Liver (tissue), 8 donors: ENCODE measurements at regions not wholly inside any gene's neighbourhood (a gene's known extent, or its start where the extent isn't known, plus 50 kb on each side); places are given as distances from the start of the nearest gene placed in this dataset.

Experiments
- DNase-seq: peaks from one replicate; pipeline ENCODE4 v3.0.0-alpha.2; 2017; ENCODE audit warnings: low spot score
- H3K27ac ChIP-seq, 2 donors: one replicate each; pipeline ENCODE4 v1.7.0; 2013; ENCODE audit warnings: inconsistent platforms in 2 of 2, low read length in 2 of 2, control low read depth in 1 of 2, low read depth in 1 of 2, mild to moderate bottlenecking in 1 of 2
- H3K27me3 ChIP-seq, 4 donors: one replicate each; pipeline versions ENCODE4 v1.6.1 to v1.7.0; 2013; ENCODE audit warnings: low read length in 3 of 4, inconsistent platforms in 1 of 4, mild to moderate bottlenecking in 1 of 4, moderate library complexity in 1 of 4; ENCODE audit not compliant: control insufficient read depth in 4 of 4, insufficient read depth in 4 of 4
- H3K36me3 ChIP-seq, 4 donors: one replicate each; pipeline versions ENCODE4 v1.6.1 to v1.7.0; 2013; ENCODE audit warnings: low read length in 3 of 4, mild to moderate bottlenecking in 3 of 4, low read depth in 1 of 4, moderate library complexity in 1 of 4; ENCODE audit not compliant: control insufficient read depth in 4 of 4, insufficient read depth in 3 of 4
- H3K4me1 ChIP-seq, 4 donors: one replicate each; pipeline versions ENCODE4 v1.6.1 to v1.7.0; 2013; ENCODE audit warnings: low read length in 3 of 4, mild to moderate bottlenecking in 3 of 4, moderate library complexity in 1 of 4; ENCODE audit not compliant: control insufficient read depth in 4 of 4, insufficient read depth in 4 of 4
- H3K4me3 ChIP-seq, 3 donors: one replicate each; pipeline versions ENCODE4 v1.6.1 to v1.7.0; 2013; ENCODE audit warnings: low read length in 3 of 3, control low read depth in 1 of 3, low read depth in 1 of 3, mild to moderate bottlenecking in 1 of 3
- H3K9ac ChIP-seq, 2 donors: one replicate each; pipeline ENCODE4 v1.7.0; 2013; ENCODE audit warnings: low read length in 2 of 2, mild to moderate bottlenecking in 2 of 2, moderate library complexity in 2 of 2, control low read depth in 1 of 2, low read depth in 1 of 2
- H3K9me3 ChIP-seq, 4 donors: one replicate each; pipeline versions ENCODE4 v1.6.1 to v1.7.0; 2013; ENCODE audit warnings: low read length in 3 of 4; ENCODE audit not compliant: control insufficient read depth in 4 of 4
- EGR1 ChIP-seq, 2 donors: IDR thresholded peaks; 2 replicates each; pipeline ENCODE4 v1.6.1; 2016 to 2018; ENCODE audit warnings: antibody characterized with exemption in 2 of 2, low read depth in 2 of 2
- FOXA1 ChIP-seq: IDR thresholded peaks from 2 replicates; pipeline ENCODE4 v1.6.1; 2016; ENCODE audit warnings: antibody characterized with exemption
- FOXA2 ChIP-seq: IDR thresholded peaks from 2 replicates; pipeline ENCODE4 v1.6.1; 2016; ENCODE audit warnings: antibody characterized with exemption
- GABPA ChIP-seq, 2 donors: IDR thresholded peaks in 1 of 2; conservative IDR thresholded peaks in 1 of 2; 2 replicates each; pipeline ENCODE4 v1.6.1; 2016; ENCODE audit warnings: antibody characterized with exemption in 2 of 2, mild to moderate bottlenecking in 1 of 2, moderate library complexity in 1 of 2
- HNF4A ChIP-seq, 2 donors: conservative IDR thresholded peaks; 2 replicates each; pipeline ENCODE4 v1.6.1; 2016; ENCODE audit warnings: antibody characterized with exemption in 2 of 2, mild to moderate bottlenecking in 2 of 2
- HNF4G ChIP-seq: IDR thresholded peaks from 2 replicates; pipeline ENCODE4 v1.6.1; 2016; ENCODE audit warnings: antibody characterized with exemption
- JUND ChIP-seq, 2 donors: IDR thresholded peaks; 2 replicates each; pipeline ENCODE4 v1.6.1; 2016; ENCODE audit warnings: antibody characterized with exemption in 2 of 2
- NR2F2 ChIP-seq: IDR thresholded peaks from 2 replicates; pipeline ENCODE4 v1.6.1; 2016; ENCODE audit warnings: antibody characterized with exemption
- RAD21 ChIP-seq, 2 donors: IDR thresholded peaks; 2 replicates each; pipeline ENCODE4 v1.6.1; 2016; ENCODE audit warnings: antibody characterized with exemption in 2 of 2, mild to moderate bottlenecking in 2 of 2
- RXRA ChIP-seq, 2 donors: IDR thresholded peaks; 2 replicates each; pipeline ENCODE4 v1.6.1; 2017 to 2018; ENCODE audit warnings: antibody characterized with exemption in 2 of 2, mild to moderate bottlenecking in 1 of 2
- SP1 ChIP-seq: IDR thresholded peaks from 2 replicates; pipeline ENCODE4 v1.6.1; 2018; ENCODE audit warnings: antibody characterized with exemption, mild to moderate bottlenecking
- TAF1 ChIP-seq: conservative IDR thresholded peaks from 2 replicates; pipeline ENCODE4 v1.6.1; 2016; ENCODE audit warnings: antibody characterized with exemption, mild to moderate bottlenecking
- YY1 ChIP-seq: IDR thresholded peaks from 2 replicates; pipeline ENCODE4 v1.6.1; 2016; ENCODE audit warnings: antibody characterized with exemption, mild to moderate bottlenecking
- WGBS: extraction: QIAGEN DNeasy Blood & Tissue Kit; methylation state at CpG from one replicate; pipeline ENCODE4 v1.1.7; 2013; 5-methylcytosine and 5-hydroxymethylcytosine counted together
- TF ChIP-seq, protein P1 (sequence below): IDR thresholded peaks from 2 replicates; pipeline ENCODE4 v1.6.1; 2016; ENCODE audit warnings: antibody characterized with exemption, mild to moderate bottlenecking
- TF ChIP-seq, protein P2 (sequence below): IDR thresholded peaks from 2 replicates; pipeline ENCODE4 v1.6.1; 2016; ENCODE audit warnings: antibody characterized with exemption
- TF ChIP-seq, protein P3 (sequence below): IDR thresholded peaks from 2 replicates; pipeline ENCODE4 v1.6.1; 2016; ENCODE audit warnings: antibody characterized with exemption
- TF ChIP-seq, protein P4 (sequence below): IDR thresholded peaks from 2 replicates; pipeline ENCODE4 v1.6.1; 2016; ENCODE audit warnings: antibody characterized with exemption
- TF ChIP-seq, protein P5 (sequence below): fragments of 150-350 bp; IDR thresholded peaks from 2 replicates; pipeline ENCODE4 v1.5.1; 2017; ENCODE audit warnings: improper control_type of control experiment, low read depth, low read length; ENCODE audit not compliant: missing input control
- donor health status: healthy.
- donor health status: healthy.
- donor health status: healthy.
- donor health status: healthy.
- donor health status: healthy.

DNA sequence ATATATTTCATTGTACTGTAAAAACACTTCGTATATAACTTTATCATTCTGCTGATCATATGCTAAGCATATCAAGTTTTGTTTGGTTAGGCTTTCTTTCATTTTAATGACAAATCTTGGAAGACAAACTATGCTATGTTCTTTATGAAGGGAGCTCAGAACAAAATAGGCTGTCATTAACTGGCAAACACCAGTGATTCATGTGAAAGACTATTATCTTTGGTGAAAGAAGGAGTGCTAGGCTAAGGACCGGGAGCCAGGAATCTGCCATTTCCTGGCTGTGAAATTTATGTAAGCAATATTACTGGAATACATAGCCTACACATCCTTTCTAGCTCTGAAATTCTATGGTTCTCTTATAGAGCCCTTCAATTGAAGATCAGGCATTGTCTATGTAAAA, 136.2 kb upstream of the CCN2 start:
- H3K27ac ChIP-seq = no peak overlapping the region
- H3K27me3 ChIP-seq = no peaks in the 10 kb centered on the region
- WGBS = 86% methylated on average over 2 of the region's 2 CpGs
- no peak for TF ChIP-seq HNF4G
- TF ChIP-seq SP1 = no peak
- TF ChIP-seq, protein P1, sequence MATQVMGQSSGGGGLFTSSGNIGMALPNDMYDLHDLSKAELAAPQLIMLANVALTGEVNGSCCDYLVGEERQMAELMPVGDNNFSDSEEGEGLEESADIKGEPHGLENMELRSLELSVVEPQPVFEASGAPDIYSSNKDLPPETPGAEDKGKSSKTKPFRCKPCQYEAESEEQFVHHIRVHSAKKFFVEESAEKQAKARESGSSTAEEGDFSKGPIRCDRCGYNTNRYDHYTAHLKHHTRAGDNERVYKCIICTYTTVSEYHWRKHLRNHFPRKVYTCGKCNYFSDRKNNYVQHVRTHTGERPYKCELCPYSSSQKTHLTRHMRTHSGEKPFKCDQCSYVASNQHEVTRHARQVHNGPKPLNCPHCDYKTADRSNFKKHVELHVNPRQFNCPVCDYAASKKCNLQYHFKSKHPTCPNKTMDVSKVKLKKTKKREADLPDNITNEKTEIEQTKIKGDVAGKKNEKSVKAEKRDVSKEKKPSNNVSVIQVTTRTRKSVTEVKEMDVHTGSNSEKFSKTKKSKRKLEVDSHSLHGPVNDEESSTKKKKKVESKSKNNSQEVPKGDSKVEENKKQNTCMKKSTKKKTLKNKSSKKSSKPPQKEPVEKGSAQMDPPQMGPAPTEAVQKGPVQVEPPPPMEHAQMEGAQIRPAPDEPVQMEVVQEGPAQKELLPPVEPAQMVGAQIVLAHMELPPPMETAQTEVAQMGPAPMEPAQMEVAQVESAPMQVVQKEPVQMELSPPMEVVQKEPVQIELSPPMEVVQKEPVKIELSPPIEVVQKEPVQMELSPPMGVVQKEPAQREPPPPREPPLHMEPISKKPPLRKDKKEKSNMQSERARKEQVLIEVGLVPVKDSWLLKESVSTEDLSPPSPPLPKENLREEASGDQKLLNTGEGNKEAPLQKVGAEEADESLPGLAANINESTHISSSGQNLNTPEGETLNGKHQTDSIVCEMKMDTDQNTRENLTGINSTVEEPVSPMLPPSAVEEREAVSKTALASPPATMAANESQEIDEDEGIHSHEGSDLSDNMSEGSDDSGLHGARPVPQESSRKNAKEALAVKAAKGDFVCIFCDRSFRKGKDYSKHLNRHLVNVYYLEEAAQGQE = no peak
- TF ChIP-seq FOXA2 = no peak
- TF ChIP-seq, protein P2, sequence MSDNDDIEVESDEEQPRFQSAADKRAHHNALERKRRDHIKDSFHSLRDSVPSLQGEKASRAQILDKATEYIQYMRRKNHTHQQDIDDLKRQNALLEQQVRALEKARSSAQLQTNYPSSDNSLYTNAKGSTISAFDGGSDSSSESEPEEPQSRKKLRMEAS = no peak
- TF ChIP-seq, protein P3, sequence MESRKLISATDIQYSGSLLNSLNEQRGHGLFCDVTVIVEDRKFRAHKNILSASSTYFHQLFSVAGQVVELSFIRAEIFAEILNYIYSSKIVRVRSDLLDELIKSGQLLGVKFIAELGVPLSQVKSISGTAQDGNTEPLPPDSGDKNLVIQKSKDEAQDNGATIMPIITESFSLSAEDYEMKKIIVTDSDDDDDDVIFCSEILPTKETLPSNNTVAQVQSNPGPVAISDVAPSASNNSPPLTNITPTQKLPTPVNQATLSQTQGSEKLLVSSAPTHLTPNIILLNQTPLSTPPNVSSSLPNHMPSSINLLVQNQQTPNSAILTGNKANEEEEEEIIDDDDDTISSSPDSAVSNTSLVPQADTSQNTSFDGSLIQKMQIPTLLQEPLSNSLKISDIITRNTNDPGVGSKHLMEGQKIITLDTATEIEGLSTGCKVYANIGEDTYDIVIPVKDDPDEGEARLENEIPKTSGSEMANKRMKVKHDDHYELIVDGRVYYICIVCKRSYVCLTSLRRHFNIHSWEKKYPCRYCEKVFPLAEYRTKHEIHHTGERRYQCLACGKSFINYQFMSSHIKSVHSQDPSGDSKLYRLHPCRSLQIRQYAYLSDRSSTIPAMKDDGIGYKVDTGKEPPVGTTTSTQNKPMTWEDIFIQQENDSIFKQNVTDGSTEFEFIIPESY = no peak
- no peak for TF ChIP-seq EGR1 (IDR thresholded peaks at IDR 0.05; ENCODE audit: low read depth in 2 of 2)
- no peak for TF ChIP-seq HNF4A (conservative IDR thresholded peaks at IDR 0.05)
- TF ChIP-seq RXRA (IDR thresholded peaks at IDR 0.05) = no peak
- DNase-seq = no peak
- H3K9me3 ChIP-seq = peaks cover 0 to 2% (median 0%) of the 10 kb centered on the region in 4 donors
- H3K36me3 ChIP-seq = no peaks in the 10 kb centered on the region
- no peak overlapping the region for H3K9ac ChIP-seq
- H3K4me1 ChIP-seq = no peaks in the 10 kb centered on the region
- no peak overlapping the region for H3K4me3 ChIP-seq

DNA sequence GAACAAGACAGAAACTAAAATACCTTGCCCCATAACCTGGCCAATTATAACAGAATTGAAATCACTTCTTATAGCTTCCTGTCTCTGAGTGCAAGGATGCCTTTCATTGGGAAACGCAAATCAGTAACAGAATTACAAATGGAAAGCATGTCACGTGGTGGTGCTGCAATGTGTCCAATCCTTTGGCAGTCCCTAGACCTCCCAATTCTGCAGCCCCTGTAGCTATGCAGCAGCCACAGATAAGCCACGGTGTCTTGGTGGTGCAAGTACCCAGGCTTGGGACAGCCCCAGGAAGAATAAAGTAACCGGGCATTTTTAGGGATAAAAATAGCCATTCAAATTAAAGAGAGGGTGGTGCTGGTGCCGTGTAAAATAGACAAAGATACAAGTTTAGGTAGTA, 134.6 kb upstream of the CCN2 start:
- no peak overlapping the region for H3K9ac ChIP-seq
- 82% methylated on average over 5 of the region's 5 CpGs for WGBS
- no peak overlapping the region for H3K4me3 ChIP-seq
- H3K27ac ChIP-seq = no peak overlapping the region
- H3K36me3 ChIP-seq = no peaks in the 10 kb centered on the region
- peaks cover 0 to 1% (median 0%) of the 10 kb centered on the region in 4 donors for H3K9me3 ChIP-seq
- no peaks in the 10 kb centered on the region for H3K27me3 ChIP-seq
- no peak for DNase-seq
- TF ChIP-seq, protein P4, sequence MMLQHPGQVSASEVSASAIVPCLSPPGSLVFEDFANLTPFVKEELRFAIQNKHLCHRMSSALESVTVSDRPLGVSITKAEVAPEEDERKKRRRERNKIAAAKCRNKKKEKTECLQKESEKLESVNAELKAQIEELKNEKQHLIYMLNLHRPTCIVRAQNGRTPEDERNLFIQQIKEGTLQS = no peak
- no peak for TF ChIP-seq FOXA1
- no peak for TF ChIP-seq RXRA (IDR thresholded peaks at IDR 0.05)
- TF ChIP-seq FOXA2 = no peak
- no peak for TF ChIP-seq NR2F2
- no peak for TF ChIP-seq TAF1
- TF ChIP-seq GABPA (IDR thresholded peaks at IDR 0.05 in 1 of 2, conservative IDR thresholded peaks at IDR 0.05 in 1 of 2) = no peak
- TF ChIP-seq, protein P1 = no peak
- TF ChIP-seq YY1 = no peak
- TF ChIP-seq, protein P5, sequence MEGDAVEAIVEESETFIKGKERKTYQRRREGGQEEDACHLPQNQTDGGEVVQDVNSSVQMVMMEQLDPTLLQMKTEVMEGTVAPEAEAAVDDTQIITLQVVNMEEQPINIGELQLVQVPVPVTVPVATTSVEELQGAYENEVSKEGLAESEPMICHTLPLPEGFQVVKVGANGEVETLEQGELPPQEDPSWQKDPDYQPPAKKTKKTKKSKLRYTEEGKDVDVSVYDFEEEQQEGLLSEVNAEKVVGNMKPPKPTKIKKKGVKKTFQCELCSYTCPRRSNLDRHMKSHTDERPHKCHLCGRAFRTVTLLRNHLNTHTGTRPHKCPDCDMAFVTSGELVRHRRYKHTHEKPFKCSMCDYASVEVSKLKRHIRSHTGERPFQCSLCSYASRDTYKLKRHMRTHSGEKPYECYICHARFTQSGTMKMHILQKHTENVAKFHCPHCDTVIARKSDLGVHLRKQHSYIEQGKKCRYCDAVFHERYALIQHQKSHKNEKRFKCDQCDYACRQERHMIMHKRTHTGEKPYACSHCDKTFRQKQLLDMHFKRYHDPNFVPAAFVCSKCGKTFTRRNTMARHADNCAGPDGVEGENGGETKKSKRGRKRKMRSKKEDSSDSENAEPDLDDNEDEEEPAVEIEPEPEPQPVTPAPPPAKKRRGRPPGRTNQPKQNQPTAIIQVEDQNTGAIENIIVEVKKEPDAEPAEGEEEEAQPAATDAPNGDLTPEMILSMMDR = no peak
- TF ChIP-seq, protein P2 = no peak
- no peak for TF ChIP-seq HNF4A (conservative IDR thresholded peaks at IDR 0.05)
- no peak for TF ChIP-seq SP1
- no peak for TF ChIP-seq JUND (IDR thresholded peaks at IDR 0.05)
- TF ChIP-seq RAD21 (IDR thresholded peaks at IDR 0.05) = no peak
- H3K4me1 ChIP-seq = no peaks in the 10 kb centered on the region
